ENCODE measurements at regions not wholly inside any gene's neighbourhood (a gene's known extent, or its start where the extent isn't known, plus 50 kb on each side); places are given as distances from the start of the nearest gene placed in this dataset.
A peak's percentile ranks its signal among the peaks of the same experiment; 100 is the strongest.

GRCh38 chr2:203811491-203812221 is 55.9 kb upstream of the CTLA4 start:
- Histone ChIP-seq H3K36me3 (no peaks in the 10 kb centered on the region), H3K27me3 (0 out of 2 replicates have a peak, but pooled peaks cover 2% of the 10 kb centered on the region), H3K4me3 (ENCODE audit: low read depth, low read length) (no peak overlapping the region), H3K9me3 (no peaks in the 10 kb centered on the region), H3K4me1 (no peaks in the 10 kb centered on the region)
- TF ChIP-seq CTCF (IDR thresholded peaks at IDR 0.05; ENCODE audit: low read depth, low read length) = no peak
- no peak for DNase-seq

GRCh38 chr2:203812294-203813221 is 55.0 kb upstream of the CTLA4 start:
- no peak for DNase-seq
- H3K4me3 ChIP-seq (ENCODE audit: low read depth, low read length) = no peak overlapping the region
- no peak for TF ChIP-seq CTCF (IDR thresholded peaks at IDR 0.05; ENCODE audit: low read depth, low read length)
- H3K9me3 ChIP-seq = no peaks in the 10 kb centered on the region
- H3K4me1 ChIP-seq = no peaks in the 10 kb centered on the region
- no peaks in the 10 kb centered on the region for H3K36me3 ChIP-seq
- 0 out of 2 replicates have a peak, but pooled peaks cover 3% of the 10 kb centered on the region for H3K27me3 ChIP-seq

GRCh38 chr2:203813684-203814083 is 53.9 kb upstream of the CTLA4 start:
- H3K4me1 ChIP-seq = no peaks in the 10 kb centered on the region
- 0 out of 2 replicates have a peak, but pooled peaks cover 3% of the 10 kb centered on the region for H3K27me3 ChIP-seq
- TF ChIP-seq CTCF (IDR thresholded peaks at IDR 0.05; ENCODE audit: low read depth, low read length) = no peak
- no peaks in the 10 kb centered on the region for H3K36me3 ChIP-seq
- H3K4me3 ChIP-seq (ENCODE audit: low read depth, low read length) = no peak overlapping the region
- no peak for DNase-seq
- H3K9me3 ChIP-seq = no peaks in the 10 kb centered on the region

- no peaks in the 10 kb centered on the region for H3K4me1 ChIP-seq
- DNase-seq = peak; percentile 57
- H3K4me3 ChIP-seq (ENCODE audit: low read depth, low read length) = peak overlapping the region; percentile 26
Measured at GRCh38 chr2:203814661-203815540, 52.7 kb upstream of the CTLA4 start.

GRCh38 chr2:203815541-203815898 is 52.1 kb upstream of the CTLA4 start:
- H3K4me1 ChIP-seq = no peaks in the 10 kb centered on the region
- no peaks in the 10 kb centered on the region for H3K36me3 ChIP-seq
- DNase-seq = no peak
- no peaks in the 10 kb centered on the region for H3K9me3 ChIP-seq
- H3K27me3 ChIP-seq = 0 out of 2 replicates have a peak, but pooled peaks cover 3% of the 10 kb centered on the region
- no peak overlapping the region for H3K4me3 ChIP-seq (ENCODE audit: low read depth, low read length)
- no peak for TF ChIP-seq CTCF (IDR thresholded peaks at IDR 0.05; ENCODE audit: low read depth, low read length)

More at GRCh38 chr2:203814661-203815540, 52.7 kb upstream of the CTLA4 start:
- TF ChIP-seq CTCF (IDR thresholded peaks at IDR 0.05; ENCODE audit: low read depth, low read length) = peak; percentile 79
- 0 out of 2 replicates have a peak, but pooled peaks cover 3% of the 10 kb centered on the region for H3K27me3 ChIP-seq
- no peaks in the 10 kb centered on the region for H3K36me3 ChIP-seq
- no peaks in the 10 kb centered on the region for H3K9me3 ChIP-seq

Data from BE2C (cell line).